Testis (tissue), 2 donors: ENCODE measurements at regions not wholly inside any gene's neighbourhood (a gene's known extent, or its start where the extent isn't known, plus 50 kb on each side); places are given as distances from the start of the nearest gene placed in this dataset.

Source experiments
- DNase-seq: peaks from one replicate; pipeline ENCODE4 v3.0.0-alpha.2; 2019
- H3K27ac ChIP-seq, 2 donors: fragments of 200-600 bp; sonication (generic); one replicate each; pipeline ENCODE4 v1.5.1; 2019
- H3K27me3 ChIP-seq: fragments of 200-600 bp; sonication (generic); one replicate; pipeline ENCODE4 v1.5.1; 2019
- H3K36me3 ChIP-seq: fragments of 200-600 bp; sonication (generic); one replicate; pipeline ENCODE4 v1.5.1; 2017; ENCODE audit warnings: low read depth; ENCODE audit errors: missing control alignments
- H3K4me1 ChIP-seq: fragments of 200-600 bp; sonication (generic); one replicate; pipeline ENCODE4 v1.5.1; 2019
- H3K4me3 ChIP-seq, 2 donors: fragments of 200-600 bp; sonication (generic); one replicate each; pipeline ENCODE4 v1.5.1; 2017 to 2019
- H3K9me3 ChIP-seq: fragments of 200-600 bp; sonication (generic); one replicate; pipeline ENCODE4 v1.5.1; 2017
- POLR2A ChIP-seq: fragments of 450-650 bp; IDR thresholded peaks from one replicate; pipeline ENCODE4 v1.6.1; 2017; ENCODE audit warnings: antibody characterized with exemption, mild to moderate bottlenecking, moderate library complexity
- WGBS, 2 donors: methylation state at CpG; one replicate each; pipeline ENCODE4 v1.1.5; 2018; 5-methylcytosine and 5-hydroxymethylcytosine counted together
- intact Hi-C: fragments of 100-400 bp; cut with DNase I; formaldehyde crosslinking; loops from one replicate; pipeline ENCODE4 v1.15.1; 2023; ENCODE audit warnings: low total_unique reads
- TF ChIP-seq, protein P1 (sequence below), 3 experiments: fragments of 450-650 bp in 2 of 3; fragments of 200-600 bp in 1 of 3; sonication (generic) in 1 of 3; IDR thresholded peaks; one replicate each; pipeline ENCODE4 v1.5.1; 2016 to 2019; ENCODE audit warnings: antibody characterized with exemption in 3 of 3, mild to moderate bottlenecking in 2 of 3, moderate library complexity in 1 of 3

DNA sequence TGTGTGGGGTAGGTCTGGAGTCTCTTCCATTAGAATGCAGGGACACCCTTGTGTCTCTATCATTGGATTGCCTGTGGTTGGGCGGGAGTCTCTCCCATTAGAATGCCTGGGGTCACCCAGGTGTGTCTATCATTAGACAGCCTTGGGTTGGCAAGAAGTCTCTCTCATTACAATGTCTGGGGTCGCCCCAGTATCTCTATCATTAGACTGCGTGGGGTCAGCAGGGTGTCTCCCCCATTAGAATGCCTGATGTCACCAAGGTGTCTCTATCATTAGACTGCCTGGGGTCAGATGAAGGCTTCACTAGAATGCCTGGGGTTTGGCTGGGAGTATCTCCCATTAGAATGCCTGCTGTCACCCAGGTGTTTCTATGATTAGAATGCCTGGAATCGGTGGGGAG lies 1539.0 kb downstream of the UQCRFS1 start:
- TF ChIP-seq, protein P1, sequence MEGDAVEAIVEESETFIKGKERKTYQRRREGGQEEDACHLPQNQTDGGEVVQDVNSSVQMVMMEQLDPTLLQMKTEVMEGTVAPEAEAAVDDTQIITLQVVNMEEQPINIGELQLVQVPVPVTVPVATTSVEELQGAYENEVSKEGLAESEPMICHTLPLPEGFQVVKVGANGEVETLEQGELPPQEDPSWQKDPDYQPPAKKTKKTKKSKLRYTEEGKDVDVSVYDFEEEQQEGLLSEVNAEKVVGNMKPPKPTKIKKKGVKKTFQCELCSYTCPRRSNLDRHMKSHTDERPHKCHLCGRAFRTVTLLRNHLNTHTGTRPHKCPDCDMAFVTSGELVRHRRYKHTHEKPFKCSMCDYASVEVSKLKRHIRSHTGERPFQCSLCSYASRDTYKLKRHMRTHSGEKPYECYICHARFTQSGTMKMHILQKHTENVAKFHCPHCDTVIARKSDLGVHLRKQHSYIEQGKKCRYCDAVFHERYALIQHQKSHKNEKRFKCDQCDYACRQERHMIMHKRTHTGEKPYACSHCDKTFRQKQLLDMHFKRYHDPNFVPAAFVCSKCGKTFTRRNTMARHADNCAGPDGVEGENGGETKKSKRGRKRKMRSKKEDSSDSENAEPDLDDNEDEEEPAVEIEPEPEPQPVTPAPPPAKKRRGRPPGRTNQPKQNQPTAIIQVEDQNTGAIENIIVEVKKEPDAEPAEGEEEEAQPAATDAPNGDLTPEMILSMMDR (IDR thresholded peaks at IDR 0.05) = no peak
- TF ChIP-seq POLR2A = no peak
- H3K4me3 ChIP-seq = no peak overlapping the region
- 31 to 39% methylated on average over 4 of the region's 4 CpGs for WGBS, 2 donors

DNA sequence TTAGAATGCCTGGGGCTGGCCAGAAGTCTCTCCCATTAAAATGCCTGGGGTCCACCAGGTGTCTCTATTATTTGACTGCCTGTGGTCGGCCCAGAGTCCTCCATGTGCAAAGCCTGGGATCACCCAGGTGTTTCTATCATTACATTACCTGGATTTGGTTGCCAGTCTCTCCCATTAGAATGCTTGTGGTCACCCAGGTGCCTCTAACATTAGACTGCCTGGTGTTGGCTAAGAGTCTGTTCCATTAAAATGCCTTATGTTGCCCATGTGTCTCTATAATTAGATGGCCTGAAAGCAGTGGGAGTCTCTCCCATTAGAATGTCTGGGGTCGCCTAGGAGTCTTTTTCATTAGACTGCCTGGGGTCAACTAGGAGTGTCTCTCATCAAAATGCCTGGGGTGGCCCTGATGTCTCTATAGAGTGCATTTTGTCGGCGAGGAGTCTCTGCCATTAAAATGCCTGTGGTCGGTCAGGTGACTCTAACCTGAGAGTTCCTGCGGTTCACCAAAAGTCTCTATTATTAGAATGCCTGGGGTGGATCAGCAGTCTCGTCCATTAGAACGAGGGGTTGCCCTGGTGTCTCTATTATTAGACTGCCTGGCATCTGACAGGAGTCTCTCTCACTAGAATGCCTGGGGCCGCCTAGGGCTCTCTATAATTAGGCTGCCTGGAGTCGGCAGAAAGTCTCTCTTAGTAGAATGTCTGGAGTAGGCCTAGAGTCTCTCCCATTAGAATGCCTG lies 1540.5 kb downstream of the UQCRFS1 start:
- Histone ChIP-seq H3K4me3 (no peak overlapping the region), H3K4me1 (no peaks in the 10 kb centered on the region), H3K9me3 (no peaks in the 10 kb centered on the region), H3K27me3 (no peaks in the 10 kb centered on the region), H3K36me3 (no peaks in the 10 kb centered on the region), H3K27ac (no peak overlapping the region)
- intact Hi-C loops = no loop called here
- no peak for TF ChIP-seq POLR2A
- TF ChIP-seq, protein P1 (IDR thresholded peaks at IDR 0.05) = no peak
- no peak for DNase-seq
- WGBS, 2 donors = 43 to 58% methylated on average over 2 to 10 of the region's 10 CpGs

More for the DNA sequence above, 1539.0 kb downstream of the UQCRFS1 start:
- Histone ChIP-seq H3K27ac (no peak overlapping the region), H3K9me3 (no peaks in the 10 kb centered on the region), H3K27me3 (no peaks in the 10 kb centered on the region), H3K4me1 (no peaks in the 10 kb centered on the region), H3K36me3 (no peaks in the 10 kb centered on the region)
- DNase-seq = no peak
- intact Hi-C loops = no loop called here

DNA sequence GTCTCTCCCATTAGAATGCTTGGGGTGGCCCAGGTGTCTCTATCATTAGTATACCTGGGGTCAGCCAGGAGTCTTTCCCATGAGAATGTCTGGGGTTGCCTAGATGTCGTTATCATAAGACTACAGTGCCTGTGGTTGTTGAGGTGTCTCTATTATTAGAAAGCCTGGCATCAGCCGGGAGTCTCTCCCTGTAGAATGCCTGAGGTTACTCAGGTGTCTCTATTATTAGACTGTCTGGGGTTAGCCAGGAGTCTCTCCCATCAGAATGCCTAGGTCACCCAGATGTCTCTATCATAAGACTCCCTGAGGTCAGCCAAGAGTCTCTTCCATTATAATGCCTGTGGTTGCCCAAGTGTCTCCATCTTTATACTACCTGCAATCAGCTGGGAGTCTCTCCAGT lies 1541.1 kb downstream of the UQCRFS1 start:
- TF ChIP-seq, protein P1 (IDR thresholded peaks at IDR 0.05) = no peak
- TF ChIP-seq POLR2A = no peak
- H3K27me3 ChIP-seq = no peaks in the 10 kb centered on the region
- intact Hi-C loops = no loop called here
- H3K4me3 ChIP-seq = no peak overlapping the region
- no peaks in the 10 kb centered on the region for H3K9me3 ChIP-seq
- WGBS, 2 donors = 53 to 60% methylated on average over 2 of the region's 2 CpGs
- DNase-seq = no peak
- no peaks in the 10 kb centered on the region for H3K36me3 ChIP-seq
- H3K27ac ChIP-seq = no peak overlapping the region
- no peaks in the 10 kb centered on the region for H3K4me1 ChIP-seq

DNA sequence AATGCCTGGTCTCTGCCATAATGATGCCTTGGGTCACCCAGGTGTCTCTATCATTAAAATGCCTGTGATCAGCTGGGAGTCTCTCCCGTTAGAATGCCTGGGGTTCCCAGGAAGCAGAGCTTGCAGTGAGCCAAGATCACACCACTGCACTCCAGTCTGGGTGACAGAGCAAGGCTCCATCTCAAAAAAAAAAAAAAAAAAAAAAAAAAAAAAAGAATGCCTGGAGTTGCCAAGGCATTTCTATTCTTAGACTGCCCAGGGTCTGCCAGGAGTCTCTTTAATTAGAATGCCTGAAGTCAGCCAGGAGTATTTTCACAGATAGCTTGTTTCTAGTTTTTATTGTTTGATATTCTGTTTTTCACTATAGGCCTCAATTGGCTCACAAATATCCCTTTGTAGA lies 1552.5 kb downstream of the UQCRFS1 start:
- H3K36me3 ChIP-seq = no peaks in the 10 kb centered on the region
- no peaks in the 10 kb centered on the region for H3K9me3 ChIP-seq
- DNase-seq = no peak
- intact Hi-C loops = no loop called here
- TF ChIP-seq, protein P1 (IDR thresholded peaks at IDR 0.05) = no peak
- no peak for TF ChIP-seq POLR2A
- WGBS, 2 donors = 22% methylated on average over 1 of the region's 1 CpG; no CpG with 5 or more reads in 1 of the 2 donors
- no peaks in the 10 kb centered on the region for H3K27me3 ChIP-seq
- no peaks in the 10 kb centered on the region for H3K4me1 ChIP-seq
- no peak overlapping the region for H3K27ac ChIP-seq
- no peak overlapping the region for H3K4me3 ChIP-seq
